ENCODE measurements at regions not wholly inside any gene's neighbourhood (a gene's known extent, or its start where the extent isn't known, plus 50 kb on each side); places are given as distances from the start of the nearest gene placed in this dataset.
"Not testable (repeated sequence)": the region's sequence is repeated elsewhere in the genome, so short reads cannot be mapped to it uniquely, and the experiment has no call there.

- intact Hi-C loops (cut with DNase I) = loop anchor here in 1 of 4 donors (5.0 kb wide), 1 partner anchor 1312 kb away; no protein-coding TSS in a partner anchor
- H3K27me3 ChIP-seq = no peaks in the 10 kb centered on the region
- no peak overlapping the region for H3K4me3 ChIP-seq
- TF ChIP-seq EP300 (IDR thresholded peaks at IDR 0.05) = no peak
- no peak for TF ChIP-seq POLR2A (IDR thresholded peaks at IDR 0.05)
- TF ChIP-seq CTCF (IDR thresholded peaks at IDR 0.05) = no peak
- no peaks in the 10 kb centered on the region for H3K36me3 ChIP-seq
- H3K4me1 ChIP-seq (ENCODE audit: insufficient read depth) = no peaks in the 10 kb centered on the region
- no peaks in the 10 kb centered on the region for H3K9me3 ChIP-seq
- WGBS, 3 donors = 52 to 59% (median 58%) methylated on average over 3 of the region's 3 CpGs
- no peak overlapping the region for H3K27ac ChIP-seq
- no peak for DNase-seq
Measured at GRCh38 chr14:37709419-37710195, 114.2 kb downstream of the TTC6 start.

GRCh38 chr14:37711356-37711830, 116.0 kb downstream of the TTC6 start:
- Histone ChIP-seq H3K9me3 (no peaks in the 10 kb centered on the region), H3K4me3 (no peak overlapping the region), H3K27me3 (no peaks in the 10 kb centered on the region), H3K27ac (no peak overlapping the region), H3K4me1 (ENCODE audit: insufficient read depth) (no peaks in the 10 kb centered on the region), H3K36me3 (no peaks in the 10 kb centered on the region)
- no peak for DNase-seq
- intact Hi-C loops (cut with DNase I) = no loop called here
- 68 to 92% (median 86%) methylated on average over 1 of the region's 1 CpG for WGBS, 3 donors
- TF ChIP-seq CTCF (IDR thresholded peaks at IDR 0.05) (no peak), EP300 (IDR thresholded peaks at IDR 0.05) (no peak), POLR2A (IDR thresholded peaks at IDR 0.05) (no peak)

GRCh38 chr14:37711831-37712475, 116.5 kb downstream of the TTC6 start:
- Histone ChIP-seq H3K36me3 (no peaks in the 10 kb centered on the region), H3K9me3 (no peaks in the 10 kb centered on the region), H3K27ac (no peak overlapping the region), H3K4me1 (ENCODE audit: insufficient read depth) (no peaks in the 10 kb centered on the region), H3K4me3 (no peak overlapping the region), H3K27me3 (no peaks in the 10 kb centered on the region)
- WGBS, 3 donors = 72 to 77% (median 76%) methylated on average over 5 of the region's 5 CpGs
- TF ChIP-seq CTCF (IDR thresholded peaks at IDR 0.05) (no peak), EP300 (IDR thresholded peaks at IDR 0.05) (no peak), POLR2A (IDR thresholded peaks at IDR 0.05) (no peak)
- DNase-seq = no peak
- intact Hi-C loops (cut with DNase I) = no loop called here

GRCh38 chr14:37712476-37712860, 117.0 kb downstream of the TTC6 start:
- H3K4me3 ChIP-seq; H3K4me1 ChIP-seq (ENCODE audit: insufficient read depth); intact Hi-C loops (cut with DNase I); H3K27me3 ChIP-seq; H3K36me3 ChIP-seq; H3K9me3 ChIP-seq; DNase-seq; H3K27ac ChIP-seq: not testable (repeated sequence)
- WGBS, 3 donors = 74 to 89% (median 87%) methylated on average over 3 of the region's 3 CpGs

- Histone ChIP-seq H3K4me3 (no peak overlapping the region), H3K27me3 (no peaks in the 10 kb centered on the region), H3K36me3 (no peaks in the 10 kb centered on the region), H3K4me1 (ENCODE audit: insufficient read depth) (no peaks in the 10 kb centered on the region), H3K27ac (no peak overlapping the region), H3K9me3 (no peaks in the 10 kb centered on the region)
- DNase-seq = no peak
- WGBS, 3 donors = 77 to 84% (median 77%) methylated on average over 3 of the region's 3 CpGs
- intact Hi-C loops (cut with DNase I) = no loop called here
- TF ChIP-seq POLR2A (IDR thresholded peaks at IDR 0.05) (no peak), CTCF (IDR thresholded peaks at IDR 0.05) (no peak), EP300 (IDR thresholded peaks at IDR 0.05) (no peak)
Measured at GRCh38 chr14:37712976-37713431, 117.6 kb downstream of the TTC6 start.

Data from ovary (tissue), 7 donors.